IMR-90 (cell line): ENCODE measurements at regions not wholly inside any gene's neighbourhood (a gene's known extent, or its start where the extent isn't known, plus 50 kb on each side); places are given as distances from the start of the nearest gene placed in this dataset.

ENCODE experiments used
- BHLHE40 ChIP-seq: fragments of 150-350 bp; IDR thresholded peaks from 2 replicates; pipeline ENCODE4 v1.6.1; 2016; ENCODE audit warnings: mild to moderate bottlenecking, low read depth, low read length
- CEBPB ChIP-seq: IDR thresholded peaks from 2 replicates; pipeline ENCODE4 v1.6.1; 2012; ENCODE audit warnings: low read depth, low read length, improper control_type of control experiment
- CTCF ChIP-seq: conservative IDR thresholded peaks from 2 replicates; pipeline ENCODE4 v1.5.1; 2012; ENCODE audit warnings: mild to moderate bottlenecking, low read depth, low read length, improper control_type of control experiment
- FOS ChIP-seq: fragments of 150-350 bp; IDR thresholded peaks from 2 replicates; pipeline ENCODE4 v1.6.1; 2016; ENCODE audit warnings: low read depth, low read length
- MAZ ChIP-seq: IDR thresholded peaks from 2 replicates; pipeline ENCODE4 v1.6.1; 2012; ENCODE audit warnings: low read depth, mild to moderate bottlenecking, low read length, improper control_type of control experiment, moderate library complexity, borderline replicate concordance
- MXI1 ChIP-seq: IDR thresholded peaks from 2 replicates; pipeline ENCODE4 v1.6.1; 2012; ENCODE audit warnings: low read depth, mild to moderate bottlenecking, low read length, moderate library complexity, borderline replicate concordance
- NFE2L2 ChIP-seq: fragments of 150-350 bp; IDR thresholded peaks from 2 replicates; pipeline ENCODE4 v1.6.1; 2016; ENCODE audit warnings: low read depth, mild to moderate bottlenecking, low read length
- POLR2A ChIP-seq: IDR thresholded peaks from 2 replicates; pipeline ENCODE4 v1.6.1; 2012; ENCODE audit warnings: mild to moderate bottlenecking, low read depth, low read length
- RAD21 ChIP-seq: IDR thresholded peaks from 2 replicates; pipeline ENCODE4 v1.6.1; 2012; ENCODE audit warnings: low read length, improper control_type of control experiment
- SMC3 ChIP-seq: fragments of 150-350 bp; IDR thresholded peaks from 2 replicates; pipeline ENCODE4 v1.6.1; 2016; ENCODE audit warnings: low read depth, mild to moderate bottlenecking, antibody characterized with exemption, low read length, moderate library complexity
- TF ChIP-seq, protein P1 (sequence below): fragments of 150-350 bp; IDR thresholded peaks from 2 replicates; pipeline ENCODE4 v1.6.1; 2017; ENCODE audit warnings: mild to moderate bottlenecking, antibody characterized with exemption, low read length, low read depth

DNA sequence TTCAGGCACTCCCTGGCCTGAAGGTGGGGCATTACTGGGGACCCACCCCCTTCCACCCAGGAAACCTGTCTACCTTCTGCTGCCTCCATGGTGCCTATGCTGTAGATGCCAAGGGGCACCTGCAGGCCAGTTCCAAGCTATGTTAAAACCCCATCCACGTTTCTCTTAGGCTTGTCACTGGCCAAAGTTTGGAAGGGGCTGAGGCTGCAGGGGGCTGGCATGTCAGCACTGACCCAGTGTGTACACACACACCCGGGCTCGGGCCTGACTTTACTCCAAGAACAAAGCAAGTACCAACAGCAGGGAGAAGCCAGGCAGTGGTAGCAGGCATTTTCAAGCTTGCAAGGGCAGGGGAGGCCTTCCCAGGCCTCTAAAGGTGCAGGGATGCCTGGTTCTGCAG, 53.8 kb upstream of the PCDH15 start:
- TF ChIP-seq CTCF (no peak), MXI1 (no peak), CEBPB (no peak), POLR2A (no peak), MAZ (no peak), FOS (no peak), SMC3 (no peak), RAD21 (no peak), NFE2L2 (no peak), BHLHE40 (no peak)
- TF ChIP-seq, protein P1, sequence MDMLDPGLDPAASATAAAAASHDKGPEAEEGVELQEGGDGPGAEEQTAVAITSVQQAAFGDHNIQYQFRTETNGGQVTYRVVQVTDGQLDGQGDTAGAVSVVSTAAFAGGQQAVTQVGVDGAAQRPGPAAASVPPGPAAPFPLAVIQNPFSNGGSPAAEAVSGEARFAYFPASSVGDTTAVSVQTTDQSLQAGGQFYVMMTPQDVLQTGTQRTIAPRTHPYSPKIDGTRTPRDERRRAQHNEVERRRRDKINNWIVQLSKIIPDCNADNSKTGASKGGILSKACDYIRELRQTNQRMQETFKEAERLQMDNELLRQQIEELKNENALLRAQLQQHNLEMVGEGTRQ: no peak
